LNCaP clone FGC (cell line): ENCODE measurements at regions not wholly inside any gene's neighbourhood (a gene's known extent, or its start where the extent isn't known, plus 50 kb on each side); places are given as distances from the start of the nearest gene placed in this dataset.

Experiments used
- DNase-seq: peaks from one replicate; pipeline ENCODE4 v3.0.0-alpha.2; 2011; ENCODE audit warnings: low read depth
- H3K4me3 ChIP-seq: 2 replicates; pipeline ENCODE4 v1.5.1; 2011; ENCODE audit warnings: mild to moderate bottlenecking, low read depth, low read length, control low read depth
- CTCF ChIP-seq: IDR thresholded peaks from 2 replicates; pipeline ENCODE4 v1.5.1; 2012; ENCODE audit warnings: mild to moderate bottlenecking; ENCODE audit not compliant: control insufficient read depth, insufficient read depth; ENCODE audit errors: extremely low read depth

GRCh38 chr2:33822964-33823363 lies 223.9 kb upstream of the FAM98A start:
- no peak overlapping the region for H3K4me3 ChIP-seq
- DNase-seq, result no peak
- no peak for TF ChIP-seq CTCF

- TF ChIP-seq CTCF, result no peak
- no peak for DNase-seq
- H3K4me3 ChIP-seq, result no peak overlapping the region
Measured at GRCh38 chr2:33812707-33813106, 213.6 kb upstream of the FAM98A start.

GRCh38 chr2:33810046-33810835 lies 211.1 kb upstream of the FAM98A start:
- no peak for TF ChIP-seq CTCF
- no peak for DNase-seq
- no peak overlapping the region for H3K4me3 ChIP-seq

GRCh38 chr2:33806041-33806440 lies 206.9 kb upstream of the FAM98A start:
- no peak for DNase-seq
- no peak overlapping the region for H3K4me3 ChIP-seq
- TF ChIP-seq CTCF, result no peak

GRCh38 chr2:33804155-33804554 lies 205.1 kb upstream of the FAM98A start:
- no peak overlapping the region for H3K4me3 ChIP-seq
- no peak for DNase-seq
- TF ChIP-seq CTCF, result no peak

GRCh38 chr2:33796511-33796910 lies 197.4 kb upstream of the FAM98A start:
- no peak overlapping the region for H3K4me3 ChIP-seq
- DNase-seq, result no peak
- no peak for TF ChIP-seq CTCF

- DNase-seq, result no peak
- H3K4me3 ChIP-seq, result no peak overlapping the region
- TF ChIP-seq CTCF, result no peak
Measured at GRCh38 chr2:33791625-33792024, 192.5 kb upstream of the FAM98A start.
